B cell (primary cell): ENCODE measurements at regions not wholly inside any gene's neighbourhood (a gene's known extent, or its start where the extent isn't known, plus 50 kb on each side); places are given as distances from the start of the nearest gene placed in this dataset.
A peak's percentile ranks its signal among the peaks of the same experiment; 100 is the strongest.

Experiments
- ATAC-seq: fragments of 200-7000 bp; cut with Tn5 transposase; one replicate; pipeline ENCODE4 v1.10.0; 2021; ENCODE audit warnings: low read depth, mild to moderate bottlenecking, moderate number of reproducible peaks, moderate library complexity
- CTCF ChIA-PET: fragments of 350-600 bp; sonication (Branson Sonifier 250); formaldehyde crosslinking; loops from one replicate; lab custom pipeline; 2021; ENCODE audit warnings: antibody characterized with exemption, inconsistent platforms; lab: Charles Lee
- POLR2A ChIA-PET: fragments of 350-600 bp; sonication (Branson Sonifier 250); formaldehyde crosslinking; loops from one replicate; lab custom pipeline; 2021; ENCODE audit warnings: antibody characterized with exemption; lab: Charles Lee
- DNase-seq: peaks from one replicate; pipeline ENCODE4 v3.0.0; 2013
- H2AFZ ChIP-seq: 2 replicates; pipeline ENCODE4 v1.6.1; 2012; ENCODE audit warnings: mild to moderate bottlenecking, low read depth, low read length; ENCODE audit not compliant: insufficient read depth, poor library complexity, severe bottlenecking
- H3K27ac ChIP-seq, 2 donors: 1 replicate in 1 of 2; 2 replicates in 1 of 2; pipeline ENCODE4 v1.5.1; 2012 to 2013; ENCODE audit warnings: low read length in 2 of 2, mild to moderate bottlenecking in 2 of 2, moderate library complexity in 1 of 2
- H3K27me3 ChIP-seq, 4 experiments: fragments of 200-600 bp in 1 of 4; sonication (generic) in 1 of 4; replicated peaks in 1 of 4; 1 replicate in 2 of 4; 2 replicates in 2 of 4; pipeline versions ENCODE4 v1.6.1 to v1.7.0; 2013 to 2016; ENCODE audit warnings: low read length in 3 of 4, mild to moderate bottlenecking in 2 of 4, mixed read lengths in 1 of 4, moderate library complexity in 1 of 4; ENCODE audit not compliant: insufficient read depth in 4 of 4, control insufficient read depth in 3 of 4; ENCODE audit errors: control extremely low read depth in 1 of 4
- H3K36me3 ChIP-seq, 2 experiments: replicated peaks in 1 of 2; 1 replicate in 1 of 2; 2 replicates in 1 of 2; pipeline versions ENCODE4 v1.6.1 to v1.7.1; 2013; ENCODE audit warnings: low read length in 1 of 2; ENCODE audit not compliant: insufficient read depth in 2 of 2, control insufficient read depth in 1 of 2; ENCODE audit errors: control extremely low read depth in 1 of 2, extremely low read depth in 1 of 2
- H3K4me1 ChIP-seq, 2 donors: fragments of 200-600 bp in 1 of 2; sonication (generic) in 1 of 2; 1 replicate in 1 of 2; 2 replicates in 1 of 2; pipeline versions ENCODE4 v1.5.1 to v1.6.1; 2013 to 2017; ENCODE audit warnings: low read length in 2 of 2; ENCODE audit not compliant: control insufficient read depth in 2 of 2, insufficient read depth in 2 of 2
- H3K4me2 ChIP-seq: replicated peaks from 2 replicates; pipeline ENCODE3; 2012; ENCODE audit warnings: mild to moderate bottlenecking, low read depth, low read length; ENCODE audit not compliant: poor library complexity, severe bottlenecking
- H3K4me3 ChIP-seq, 5 experiments: fragments of 200-600 bp in 1 of 5; sonication (generic) in 1 of 5; 1 replicate in 3 of 5; 2 replicates in 2 of 5; pipeline versions ENCODE4 v1.5.1 to v1.7.0; 2011 to 2016; ENCODE audit warnings: low read length in 4 of 5, mild to moderate bottlenecking in 4 of 5, low read depth in 2 of 5, control low read depth in 1 of 5, moderate library complexity in 1 of 5; ENCODE audit not compliant: insufficient read depth in 1 of 5; ENCODE audit errors: control extremely low read depth in 1 of 5, extremely low read depth in 1 of 5
- H3K79me2 ChIP-seq: fragments of 200-600 bp; sonication (generic); one replicate; pipeline ENCODE4 v1.6.0; 2016; ENCODE audit warnings: low read length; ENCODE audit not compliant: control insufficient read depth, insufficient read depth
- H3K9ac ChIP-seq: fragments of 200-600 bp; sonication (generic); 2 replicates; pipeline ENCODE4 v1.6.1; 2017; ENCODE audit warnings: mild to moderate bottlenecking, low read length, moderate library complexity
- H3K9me3 ChIP-seq, 3 donors: one replicate each; pipeline versions ENCODE4 v1.6.1 to v1.7.1; 2013; ENCODE audit warnings: low read length in 2 of 3; ENCODE audit not compliant: control insufficient read depth in 2 of 3, insufficient read depth in 1 of 3; ENCODE audit errors: control extremely low read depth in 1 of 3
- H4K20me1 ChIP-seq: 2 replicates; pipeline ENCODE4 v1.6.0; 2012; ENCODE audit warnings: mild to moderate bottlenecking, low read length; ENCODE audit not compliant: insufficient read depth, control insufficient read depth, poor library complexity, severe bottlenecking
- H3K27ac Mint-ChIP-seq: one replicate; pipeline ENCODE4 v1.8.0; 2021; ENCODE audit warnings: mixed read lengths
- H3K27me3 Mint-ChIP-seq: one replicate; pipeline ENCODE4 v1.8.0; 2021; ENCODE audit warnings: mixed read lengths
- H3K4me1 Mint-ChIP-seq: one replicate; pipeline ENCODE4 v1.8.0; 2021; ENCODE audit warnings: mixed read lengths
- H3K4me3 Mint-ChIP-seq: one replicate; pipeline ENCODE4 v1.8.0; 2021; ENCODE audit warnings: mixed read lengths
- H3K9me3 Mint-ChIP-seq: one replicate; pipeline ENCODE4 v1.8.0; 2022; ENCODE audit warnings: mixed read lengths; ENCODE audit not compliant: insufficient read depth
- CTCF ChIP-seq: fragments of 200-600 bp; IDR thresholded peaks from one replicate; pipeline ENCODE4 v1.8.0; 2022; ENCODE audit warnings: antibody characterized with exemption, mild to moderate bottlenecking
- EZH2 ChIP-seq: IDR thresholded peaks from 2 replicates; pipeline ENCODE4 v1.6.1; 2012; ENCODE audit warnings: borderline replicate concordance, low read depth, mild to moderate bottlenecking, moderate library complexity, low read length; ENCODE audit not compliant: insufficient read depth, poor library complexity, severe bottlenecking
- WGBS: methylation state at CpG from one replicate; pipeline ENCODE4 v1.1.5; 2013; ENCODE audit warnings: missing lambda C conversion rate; ENCODE audit not compliant: insufficient coverage; 5-methylcytosine and 5-hydroxymethylcytosine counted together
- intact Hi-C: fragments of 100-400 bp; cut with micrococcal nuclease; formaldehyde crosslinking; loops from one replicate; pipeline ENCODE4 v1.10.0; 2022

DNA sequence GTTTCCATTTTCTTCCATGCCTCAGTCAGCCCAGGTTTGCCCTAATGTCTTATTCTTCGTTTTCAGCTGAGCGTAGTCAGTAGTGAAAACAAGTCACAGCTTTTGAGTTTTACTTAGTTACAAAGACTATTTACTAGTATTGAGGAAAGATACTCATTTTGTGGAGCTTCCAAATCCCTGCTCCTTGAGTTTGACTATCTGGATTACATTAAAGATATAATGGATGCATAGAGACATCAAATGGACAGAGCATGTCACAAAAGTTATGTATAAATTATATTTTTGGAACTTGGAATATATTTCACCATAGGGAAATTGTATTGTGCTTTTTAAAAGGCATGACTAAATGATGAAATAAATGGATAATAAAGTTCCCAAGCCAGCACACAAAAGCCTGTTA, 54.6 kb upstream of the AKAP13 start:
- Histone ChIP-seq H3K79me2 (peaks cover 35% of the 10 kb centered on the region), H3K4me2 (peak overlapping the region; percentile 26), H3K27ac (peak overlapping the region; percentile 92 to 96), H3K9me3 (peaks cover 0 to 6% (median 6%) of the 10 kb centered on the region in 3 donors), H2AFZ (peak overlapping the region; percentile 39), H3K9ac (peak overlapping the region; percentile 30), H4K20me1 (no peaks in the 10 kb centered on the region), H3K27me3 (no peaks in the 10 kb centered on the region), H3K36me3 (peaks cover 0 to 4% of the 10 kb centered on the region in 2 experiments), H3K4me3 (peak overlapping the region in 1 of 5 experiments; percentile 19), H3K4me1 (peaks cover 71% of the 10 kb centered on the region in 2 donors)
- ChIA-PET CTCF (interaction anchor here (0.6 to 10.9 kb wide), 5 partner anchors 10 to 84 kb away, joined by 3 to 231 read pairs (median 102); no protein-coding TSS in a partner anchor), POLR2A (interaction anchor here (0.6 to 6.4 kb wide), 5 partner anchors 8 to 28 kb away, joined by 3 to 49 read pairs (median 6); no protein-coding TSS in a partner anchor)
- Mint-ChIP-seq H3K27me3 (no peaks in the 10 kb centered on the region), H3K4me3 (peak overlapping the region; percentile 57), H3K27ac (peak overlapping the region; percentile 96), H3K9me3 (no peaks in the 10 kb centered on the region), H3K4me1 (peaks cover 68% of the 10 kb centered on the region)
- no peak for DNase-seq
- intact Hi-C loops = no loop called here
- no peak for ATAC-seq
- TF ChIP-seq EZH2 (no peak), CTCF (no peak)
- WGBS = no CpG with 5 or more reads among the region's 2 CpGs

DNA sequence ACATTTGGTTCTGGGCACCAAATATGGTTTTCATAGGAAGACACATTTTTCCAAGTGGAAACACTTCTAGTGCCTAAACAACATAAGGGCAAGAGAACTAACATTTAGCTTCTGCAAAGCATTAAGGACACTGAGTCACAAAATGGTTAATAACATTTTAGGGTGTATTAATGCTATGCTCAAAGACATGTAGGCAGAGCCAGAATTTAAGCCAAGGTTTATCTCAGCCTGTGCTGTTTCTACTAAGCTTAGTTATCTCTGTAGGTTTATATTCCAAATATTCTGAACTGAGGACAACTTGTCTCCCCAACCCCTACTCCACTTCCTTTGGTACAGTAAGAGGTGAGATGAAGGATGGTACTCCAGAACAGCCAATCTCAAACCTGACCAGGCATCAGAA, 54.1 kb upstream of the AKAP13 start:
- H3K9me3 ChIP-seq = peaks cover 0 to 8% (median 6%) of the 10 kb centered on the region in 3 donors
- H4K20me1 ChIP-seq = no peaks in the 10 kb centered on the region
- no peaks in the 10 kb centered on the region for H3K27me3 ChIP-seq
- DNase-seq (no peak), ATAC-seq (no peak)
- H3K4me3 ChIP-seq = peak overlapping the region in 1 of 5 experiments; percentile 19
- Mint-ChIP-seq H3K4me1 (peaks cover 72% of the 10 kb centered on the region), H3K27ac (peak overlapping the region; percentile 90), H3K9me3 (no peaks in the 10 kb centered on the region), H3K27me3 (no peaks in the 10 kb centered on the region), H3K4me3 (no peak overlapping the region)
- H3K79me2 ChIP-seq = peaks cover 35% of the 10 kb centered on the region
- no peak overlapping the region for H3K9ac ChIP-seq
- intact Hi-C loops = no loop called here
- no peak for TF ChIP-seq CTCF
- no peak for TF ChIP-seq EZH2
- POLR2A ChIA-PET = interaction anchor here (1.6 to 6.4 kb wide), 2 partner anchors 9 to 28 kb away, joined by 6 to 49 read pairs; no protein-coding TSS in a partner anchor
- peaks cover 0 to 4% of the 10 kb centered on the region in 2 experiments for H3K36me3 ChIP-seq
- CTCF ChIA-PET = interaction anchor here (0.9 to 10.9 kb wide), 5 partner anchors 11 to 84 kb away, joined by 3 to 231 read pairs (median 102); no protein-coding TSS in a partner anchor
- H2AFZ ChIP-seq = peak overlapping the region; percentile 39
- H3K4me1 ChIP-seq = peaks cover 75% of the 10 kb centered on the region in 2 donors
- H3K4me2 ChIP-seq = peak overlapping the region; percentile 26
- peak overlapping the region; percentile 92 to 96 for H3K27ac ChIP-seq
